ENCODE measurements at regions not wholly inside any gene's neighbourhood (a gene's known extent, or its start where the extent isn't known, plus 50 kb on each side); places are given as distances from the start of the nearest gene placed in this dataset.
A peak's percentile ranks its signal among the peaks of the same experiment; 100 is the strongest.

- intact Hi-C loops (cut with DNase I), result no loop called here
- DNase-seq, result no peak
- ATAC-seq, result peak in 1 of 2 donors; percentile 30
These were observed 1192.2 kb downstream of the UQCRFS1 start for GRCh38 chr19:28020619-28021258.

- DNase-seq (no peak), ATAC-seq (no peak)
- intact Hi-C loops (cut with DNase I), result no loop called here
These were observed 1193.0 kb downstream of the UQCRFS1 start for GRCh38 chr19:28019901-28020300.

GRCh38 chr19:28019371-28019770 is 1193.6 kb downstream of the UQCRFS1 start:
- ATAC-seq, result no peak
- no peak for DNase-seq
- intact Hi-C loops (cut with DNase I), result no loop called here

- ATAC-seq, result no peak
- no peak for DNase-seq
- intact Hi-C loops (cut with DNase I), result no loop called here
These were observed 1194.5 kb downstream of the UQCRFS1 start for GRCh38 chr19:28018499-28018898.

- intact Hi-C loops (cut with DNase I), result no loop called here
- DNase-seq, result no peak
- ATAC-seq, result no peak
These were observed 1198.1 kb downstream of the UQCRFS1 start for GRCh38 chr19:28014615-28015405.

GRCh38 chr19:28012361-28012760 is 1200.6 kb downstream of the UQCRFS1 start:
- ATAC-seq (no peak), DNase-seq (no peak)
- intact Hi-C loops (cut with DNase I), result no loop called here

- intact Hi-C loops (cut with DNase I), result no loop called here
- ATAC-seq (peak in 1 of 2 donors; percentile 65), DNase-seq (no peak)
These were observed 1202.3 kb downstream of the UQCRFS1 start for GRCh38 chr19:28010656-28011055.

GRCh38 chr19:28009696-28010095 is 1203.3 kb downstream of the UQCRFS1 start:
- DNase-seq, result no peak
- ATAC-seq, result peak; percentile 70 to 95
- intact Hi-C loops (cut with DNase I), result no loop called here

GRCh38 chr19:28008695-28009094 is 1204.3 kb downstream of the UQCRFS1 start:
- DNase-seq (no peak), ATAC-seq (no peak)
- intact Hi-C loops (cut with DNase I), result no loop called here

- intact Hi-C loops (cut with DNase I), result no loop called here
- DNase-seq, result no peak
- ATAC-seq, result no peak
These were observed 1209.4 kb downstream of the UQCRFS1 start for GRCh38 chr19:28003543-28003942.

GRCh38 chr19:27997069-27997468 is 1215.9 kb downstream of the UQCRFS1 start:
- intact Hi-C loops (cut with DNase I), result no loop called here
- DNase-seq (no peak), ATAC-seq (no peak)

GRCh38 chr19:27993619-27994570 is 1219.1 kb downstream of the UQCRFS1 start:
- no peak for ATAC-seq
- intact Hi-C loops (cut with DNase I), result no loop called here
- DNase-seq, result no peak

GRCh38 chr19:27986299-27986698 is 1226.7 kb downstream of the UQCRFS1 start:
- intact Hi-C loops (cut with DNase I), result no loop called here
- DNase-seq (no peak), ATAC-seq (no peak)

GRCh38 chr19:27975419-27976005 is 1237.4 kb downstream of the UQCRFS1 start:
- intact Hi-C loops (cut with DNase I), result loop anchor here in 1 of 2 donors (2.0 kb wide), 1 partner anchor 349 kb away; no protein-coding TSS in a partner anchor
- ATAC-seq (no peak), DNase-seq (no peak)

- intact Hi-C loops (cut with DNase I), result loop anchor here (2.0 to 5.0 kb wide), 3 partner anchors 351 to 738 kb away; no protein-coding TSS in a partner anchor
- peak; percentile 27 for DNase-seq
- peak in 1 of 2 donors; percentile 75 for ATAC-seq
These were observed 1238.9 kb downstream of the UQCRFS1 start for GRCh38 chr19:27974082-27974513.

- no peak for DNase-seq
- intact Hi-C loops (cut with DNase I), result loop anchor here (5.0 kb wide), 2 partner anchors 355 to 740 kb away; no protein-coding TSS in a partner anchor
- peak in 1 of 2 donors; percentile 25 for ATAC-seq
These were observed 1240.5 kb downstream of the UQCRFS1 start for GRCh38 chr19:27972291-27973040.

- DNase-seq (no peak), ATAC-seq (no peak)
- intact Hi-C loops (cut with DNase I), result loop anchor here (5.0 kb wide), 2 partner anchors 355 to 740 kb away; no protein-coding TSS in a partner anchor
These were observed 1241.1 kb downstream of the UQCRFS1 start for GRCh38 chr19:27971869-27972268.

GRCh38 chr19:27971071-27971470 is 1241.9 kb downstream of the UQCRFS1 start:
- intact Hi-C loops (cut with DNase I), result loop anchor here (5.0 kb wide), 2 partner anchors 356 to 741 kb away; no protein-coding TSS in a partner anchor
- DNase-seq (no peak), ATAC-seq (no peak)
